ENCODE measurements at regions not wholly inside any gene's neighbourhood (a gene's known extent, or its start where the extent isn't known, plus 50 kb on each side); places are given as distances from the start of the nearest gene placed in this dataset.

DNA sequence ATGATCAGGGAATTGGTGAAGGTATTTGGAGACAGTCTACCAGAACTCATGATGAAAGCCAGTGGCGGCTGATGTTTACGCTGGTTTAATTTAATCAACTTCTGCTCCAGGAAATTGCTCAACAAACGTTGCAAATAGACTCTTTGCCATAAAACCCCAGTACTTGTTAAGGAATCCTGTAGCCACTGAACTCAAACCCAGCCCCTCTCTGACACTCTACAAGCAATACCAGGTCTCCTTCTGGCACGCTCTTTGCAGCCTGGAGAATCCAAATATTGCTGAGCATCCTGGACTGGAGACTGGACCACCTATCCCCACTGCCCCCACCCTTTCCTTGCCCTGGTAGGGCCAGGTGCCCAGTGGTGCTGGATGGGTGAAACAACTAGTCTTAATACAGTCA lies 308.2 kb downstream of the FBXO15 start:
- TF ChIP-seq, protein P1, sequence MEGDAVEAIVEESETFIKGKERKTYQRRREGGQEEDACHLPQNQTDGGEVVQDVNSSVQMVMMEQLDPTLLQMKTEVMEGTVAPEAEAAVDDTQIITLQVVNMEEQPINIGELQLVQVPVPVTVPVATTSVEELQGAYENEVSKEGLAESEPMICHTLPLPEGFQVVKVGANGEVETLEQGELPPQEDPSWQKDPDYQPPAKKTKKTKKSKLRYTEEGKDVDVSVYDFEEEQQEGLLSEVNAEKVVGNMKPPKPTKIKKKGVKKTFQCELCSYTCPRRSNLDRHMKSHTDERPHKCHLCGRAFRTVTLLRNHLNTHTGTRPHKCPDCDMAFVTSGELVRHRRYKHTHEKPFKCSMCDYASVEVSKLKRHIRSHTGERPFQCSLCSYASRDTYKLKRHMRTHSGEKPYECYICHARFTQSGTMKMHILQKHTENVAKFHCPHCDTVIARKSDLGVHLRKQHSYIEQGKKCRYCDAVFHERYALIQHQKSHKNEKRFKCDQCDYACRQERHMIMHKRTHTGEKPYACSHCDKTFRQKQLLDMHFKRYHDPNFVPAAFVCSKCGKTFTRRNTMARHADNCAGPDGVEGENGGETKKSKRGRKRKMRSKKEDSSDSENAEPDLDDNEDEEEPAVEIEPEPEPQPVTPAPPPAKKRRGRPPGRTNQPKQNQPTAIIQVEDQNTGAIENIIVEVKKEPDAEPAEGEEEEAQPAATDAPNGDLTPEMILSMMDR (IDR thresholded peaks at IDR 0.05), result no peak
- no peak for TF ChIP-seq POLR2AphosphoS5 (IDR thresholded peaks at IDR 0.05)
